WI38 (cell line): ENCODE measurements at regions not wholly inside any gene's neighbourhood (a gene's known extent, or its start where the extent isn't known, plus 50 kb on each side); places are given as distances from the start of the nearest gene placed in this dataset.

ENCODE experiments used
- H3K4me3 ChIP-seq: 2 replicates; pipeline ENCODE4 v1.5.1; 2011; ENCODE audit warnings: low read depth, mild to moderate bottlenecking, control low read depth, low read length
- CTCF ChIP-seq: IDR thresholded peaks from 2 replicates; pipeline ENCODE4 v1.5.1; 2012; ENCODE audit warnings: low read depth, mild to moderate bottlenecking, control low read depth, low read length

GRCh38 chr18:22604986-22605421 lies 187.3 kb upstream of the CTAGE1 start:
- no peak overlapping the region for H3K4me3 ChIP-seq
- TF ChIP-seq CTCF = no peak

- no peak overlapping the region for H3K4me3 ChIP-seq
- no peak for TF ChIP-seq CTCF
Measured at GRCh38 chr18:22605736-22606135, 188.0 kb upstream of the CTAGE1 start.

GRCh38 chr18:22606563-22607283 lies 189.0 kb upstream of the CTAGE1 start:
- TF ChIP-seq CTCF = no peak
- no peak overlapping the region for H3K4me3 ChIP-seq

DNA sequence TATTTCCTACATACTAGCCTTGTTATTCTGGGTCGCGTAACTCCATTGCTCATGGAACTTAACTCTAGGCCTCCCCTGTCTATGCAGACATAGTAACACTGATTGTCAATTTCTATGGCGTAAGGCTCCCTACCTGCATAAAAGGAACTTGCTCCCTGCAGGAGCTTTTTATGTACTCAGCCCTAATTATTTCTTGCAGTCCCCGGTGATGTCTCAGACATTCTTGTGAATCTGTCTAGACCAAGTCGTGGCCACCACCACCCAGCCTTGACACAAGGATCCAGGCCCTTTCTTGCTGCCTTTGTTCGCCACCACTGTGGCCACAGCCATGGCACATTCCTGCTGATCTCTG lies 189.5 kb upstream of the CTAGE1 start:
- no peak overlapping the region for H3K4me3 ChIP-seq
- no peak for TF ChIP-seq CTCF

- TF ChIP-seq CTCF = no peak
- H3K4me3 ChIP-seq = no peak overlapping the region
Measured at GRCh38 chr18:22608847-22609246, 191.1 kb upstream of the CTAGE1 start.

GRCh38 chr18:22609642-22610041 lies 191.9 kb upstream of the CTAGE1 start:
- no peak overlapping the region for H3K4me3 ChIP-seq
- TF ChIP-seq CTCF = no peak

GRCh38 chr18:22613058-22613690 lies 195.5 kb upstream of the CTAGE1 start:
- TF ChIP-seq CTCF = no peak
- no peak overlapping the region for H3K4me3 ChIP-seq
